ENCODE measurements at regions not wholly inside any gene's neighbourhood (a gene's known extent, or its start where the extent isn't known, plus 50 kb on each side); places are given as distances from the start of the nearest gene placed in this dataset.

DNA sequence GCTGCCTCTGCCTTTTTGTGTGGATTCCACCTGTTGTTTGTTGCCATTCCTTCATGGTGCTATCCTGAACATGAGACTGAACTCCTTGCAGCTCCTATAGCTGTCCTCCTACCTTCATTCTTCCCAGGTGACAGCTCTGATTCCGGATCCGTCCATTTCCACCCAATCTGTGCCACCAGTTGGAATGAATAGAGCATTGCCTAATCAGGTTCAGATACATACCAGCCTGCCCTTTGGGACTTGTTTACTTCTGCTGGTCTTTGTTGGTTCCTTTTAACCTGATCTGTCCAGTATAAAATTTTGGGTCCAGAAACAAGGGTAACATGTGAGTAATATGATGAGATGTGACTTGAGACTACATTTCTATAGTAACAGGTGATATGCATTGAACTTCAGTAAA lies 136.3 kb upstream of the IGF1 start:
- TF ChIP-seq, protein P1, sequence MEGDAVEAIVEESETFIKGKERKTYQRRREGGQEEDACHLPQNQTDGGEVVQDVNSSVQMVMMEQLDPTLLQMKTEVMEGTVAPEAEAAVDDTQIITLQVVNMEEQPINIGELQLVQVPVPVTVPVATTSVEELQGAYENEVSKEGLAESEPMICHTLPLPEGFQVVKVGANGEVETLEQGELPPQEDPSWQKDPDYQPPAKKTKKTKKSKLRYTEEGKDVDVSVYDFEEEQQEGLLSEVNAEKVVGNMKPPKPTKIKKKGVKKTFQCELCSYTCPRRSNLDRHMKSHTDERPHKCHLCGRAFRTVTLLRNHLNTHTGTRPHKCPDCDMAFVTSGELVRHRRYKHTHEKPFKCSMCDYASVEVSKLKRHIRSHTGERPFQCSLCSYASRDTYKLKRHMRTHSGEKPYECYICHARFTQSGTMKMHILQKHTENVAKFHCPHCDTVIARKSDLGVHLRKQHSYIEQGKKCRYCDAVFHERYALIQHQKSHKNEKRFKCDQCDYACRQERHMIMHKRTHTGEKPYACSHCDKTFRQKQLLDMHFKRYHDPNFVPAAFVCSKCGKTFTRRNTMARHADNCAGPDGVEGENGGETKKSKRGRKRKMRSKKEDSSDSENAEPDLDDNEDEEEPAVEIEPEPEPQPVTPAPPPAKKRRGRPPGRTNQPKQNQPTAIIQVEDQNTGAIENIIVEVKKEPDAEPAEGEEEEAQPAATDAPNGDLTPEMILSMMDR (IDR thresholded peaks at IDR 0.05; ENCODE audit: insufficient read depth, low read depth, low read length), result no peak
- DNase-seq (ENCODE audit: low read depth), result no peak

DNA sequence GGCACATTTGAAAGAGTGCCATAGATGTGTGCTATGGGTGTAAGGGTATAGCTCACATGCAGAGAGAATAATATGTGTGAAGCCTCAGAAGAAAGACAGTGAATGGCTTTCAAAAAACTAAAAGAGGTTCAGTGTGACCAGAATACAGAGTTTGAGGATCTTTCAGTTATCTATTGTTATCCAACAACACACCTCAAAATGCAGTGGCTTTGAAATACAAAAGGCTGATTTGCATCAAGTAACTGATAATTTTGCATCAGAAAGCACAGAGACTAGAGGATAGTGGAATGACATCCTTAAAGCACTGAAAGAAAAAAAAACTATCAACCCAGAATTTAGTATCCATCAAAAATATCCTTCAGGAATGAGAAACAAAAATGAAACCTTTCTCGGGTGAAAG lies 131.6 kb upstream of the IGF1 start:
- H3K4me3 ChIP-seq (ENCODE audit: low read depth, low read length), result no peak overlapping the region
- DNase-seq (ENCODE audit: low read depth), result no peak
- TF ChIP-seq, protein P1 (IDR thresholded peaks at IDR 0.05; ENCODE audit: insufficient read depth, low read depth, low read length), result no peak

More for the DNA sequence above, 136.3 kb upstream of the IGF1 start:
- H3K4me3 ChIP-seq (ENCODE audit: low read depth, low read length), result no peak overlapping the region

DNA sequence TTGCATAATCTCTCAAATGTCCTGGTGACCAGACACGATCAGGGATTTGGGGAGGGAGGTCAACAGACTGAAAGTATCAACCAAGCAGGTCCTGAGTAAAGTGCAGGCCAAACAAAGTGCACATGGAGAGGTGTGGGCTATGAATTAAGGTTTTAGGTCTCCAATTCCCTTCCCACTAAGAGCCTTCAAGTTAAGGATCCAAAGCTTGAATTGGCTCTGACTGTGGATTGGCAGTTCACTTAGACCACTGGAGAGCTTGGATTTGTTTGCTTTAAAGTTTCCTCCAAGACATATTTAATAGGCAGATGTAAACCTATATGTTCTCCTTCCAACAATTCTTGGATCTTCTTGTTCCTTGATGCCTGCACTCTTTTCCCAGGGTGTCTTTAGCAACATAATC lies 129.6 kb upstream of the IGF1 start:
- TF ChIP-seq, protein P1 (IDR thresholded peaks at IDR 0.05; ENCODE audit: insufficient read depth, low read depth, low read length), result no peak
- no peak overlapping the region for H3K4me3 ChIP-seq (ENCODE audit: low read depth, low read length)
- DNase-seq (ENCODE audit: low read depth), result no peak

DNA sequence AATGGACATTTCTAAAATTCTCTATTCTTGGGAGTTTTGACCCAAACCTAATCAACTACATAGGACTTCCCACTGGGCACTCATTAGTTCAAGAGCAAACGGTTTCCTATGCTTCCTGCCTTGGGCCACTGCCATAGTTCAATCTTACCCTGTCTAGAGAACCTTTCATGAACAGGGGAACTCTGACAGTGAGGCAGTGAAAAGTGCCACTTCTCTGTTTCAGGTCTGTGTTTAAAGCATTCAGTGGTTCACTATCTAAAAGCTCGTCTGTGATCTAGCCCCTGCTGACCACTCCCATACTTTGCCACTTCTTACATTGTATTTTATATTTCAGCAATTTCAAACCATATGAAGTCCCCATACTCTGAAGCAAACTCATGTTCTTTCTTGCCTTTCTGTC lies 122.7 kb upstream of the IGF1 start:
- TF ChIP-seq, protein P1 (IDR thresholded peaks at IDR 0.05; ENCODE audit: insufficient read depth, low read depth, low read length), result no peak
- H3K4me3 ChIP-seq (ENCODE audit: low read depth, low read length), result no peak overlapping the region

DNA sequence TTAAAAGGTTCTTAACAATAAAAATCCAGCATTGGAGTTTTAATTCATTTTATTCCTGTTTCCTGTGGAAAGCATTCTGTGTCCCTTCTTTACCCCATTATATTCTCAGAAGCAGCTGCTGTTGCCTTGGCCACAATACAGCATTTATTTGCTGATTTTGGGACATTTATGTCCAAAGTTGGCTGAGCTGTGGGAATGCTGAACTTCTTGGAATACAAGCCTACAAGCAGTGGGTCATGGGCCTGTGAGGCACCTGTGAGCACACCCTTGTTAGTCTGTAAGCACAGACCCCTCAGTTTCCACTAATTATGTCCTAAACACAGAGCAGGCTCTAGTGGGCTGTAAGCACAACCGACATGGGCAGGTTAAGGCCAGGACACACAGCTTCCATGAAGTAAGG lies 122.2 kb upstream of the IGF1 start:
- TF ChIP-seq, protein P1 (IDR thresholded peaks at IDR 0.05; ENCODE audit: insufficient read depth, low read depth, low read length), result no peak
- no peak overlapping the region for H3K4me3 ChIP-seq (ENCODE audit: low read depth, low read length)
- no peak for DNase-seq (ENCODE audit: low read depth)

More for the DNA sequence above, 122.7 kb upstream of the IGF1 start:
- no peak for DNase-seq (ENCODE audit: low read depth)

DNA sequence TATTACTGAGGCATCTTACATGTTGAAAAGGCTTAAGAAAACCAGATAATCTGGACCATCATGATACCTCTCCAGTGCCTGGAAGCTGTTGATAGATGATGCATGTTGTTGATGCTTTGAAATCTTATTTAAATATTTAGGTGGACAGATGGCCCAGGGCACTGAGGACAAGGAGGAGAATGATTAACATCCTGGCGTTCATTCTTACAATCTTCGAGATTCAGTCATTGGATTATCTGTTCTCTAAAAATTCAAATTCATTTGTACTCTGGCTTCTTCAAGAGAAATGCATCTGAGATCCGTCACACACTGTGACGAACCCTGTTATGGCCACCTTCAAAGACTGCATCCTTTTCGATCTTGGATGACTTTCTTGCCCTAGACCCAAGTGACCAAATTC lies 121.3 kb upstream of the IGF1 start:
- DNase-seq (ENCODE audit: low read depth), result no peak
- no peak overlapping the region for H3K4me3 ChIP-seq (ENCODE audit: low read depth, low read length)
- TF ChIP-seq, protein P1 (IDR thresholded peaks at IDR 0.05; ENCODE audit: insufficient read depth, low read depth, low read length), result no peak

DNA sequence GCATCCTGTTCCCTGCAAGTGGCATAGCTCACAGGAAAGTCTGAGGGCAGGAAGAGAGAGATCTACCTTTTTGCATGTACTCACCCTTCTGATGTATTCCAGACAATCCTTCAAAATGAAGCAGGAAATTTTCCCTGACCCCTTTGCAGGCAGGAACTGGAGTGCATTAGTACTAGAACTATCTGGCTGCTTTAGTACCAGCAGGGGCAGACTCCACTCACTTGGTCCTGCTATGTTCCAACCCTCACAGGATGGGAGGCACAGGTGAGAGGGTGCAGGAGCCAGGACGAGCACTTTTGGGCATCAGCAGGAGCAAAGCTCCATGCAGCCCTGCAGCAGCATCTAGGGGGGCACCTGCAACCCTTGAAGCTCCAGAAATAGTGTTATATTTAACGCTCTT lies 116.3 kb upstream of the IGF1 start:
- H3K4me3 ChIP-seq (ENCODE audit: low read depth, low read length), result no peak overlapping the region
- TF ChIP-seq, protein P1 (IDR thresholded peaks at IDR 0.05; ENCODE audit: insufficient read depth, low read depth, low read length), result no peak
- DNase-seq (ENCODE audit: low read depth), result no peak
